IMR-90 (cell line): ENCODE measurements at regions not wholly inside any gene's neighbourhood (a gene's known extent, or its start where the extent isn't known, plus 50 kb on each side); places are given as distances from the start of the nearest gene placed in this dataset.
A peak's percentile ranks its signal among the peaks of the same experiment; 100 is the strongest.

ENCODE experiments used
- ATAC-seq: fragments of 200-7000 bp; cut with Tn5 transposase; 2 replicates; pipeline ENCODE4 v1.9.1; 2020; ENCODE audit warnings: low read depth, mild to moderate bottlenecking, moderate library complexity
- BruUV-seq: library from RNA; stranded (reverse); fragments of 400-500 nt; replicated peaks from 2 replicates; lab custom pipeline; 2021; lab: Mats Ljungman, UMichigan
- CTCF ChIA-PET: fragments of 300-600 bp; formaldehyde crosslinking; extraction: SDS; loops from one replicate; lab custom pipeline; 2021; ENCODE audit warnings: antibody characterized with exemption; lab: Yijun Ruan, JAX
- POLR2A ChIA-PET: fragments of 300-600 bp; sonication (Branson Sonifier 250); formaldehyde crosslinking; loops from one replicate; lab custom pipeline; 2022; ENCODE audit warnings: antibody characterized with exemption; ENCODE audit not compliant: unreplicated experiment; lab: Charles Lee
- DNase-seq: peaks from one replicate; pipeline ENCODE4 v3.0.0; 2013
- H2AFZ ChIP-seq: replicated peaks from 2 replicates; pipeline ENCODE3; 2013; ENCODE audit warnings: low read length, mild to moderate bottlenecking; ENCODE audit not compliant: poor library complexity
- H2AK5ac ChIP-seq: 2 replicates; pipeline ENCODE4 v1.6.1; 2013; ENCODE audit warnings: low read depth, low read length, inconsistent platforms
- H2AK9ac ChIP-seq: replicated peaks from 2 replicates; pipeline ENCODE3; 2013; ENCODE audit warnings: mild to moderate bottlenecking, low read depth, low read length, moderate library complexity; ENCODE audit not compliant: poor library complexity
- H2BK120ac ChIP-seq: 2 replicates; pipeline ENCODE4 v1.6.1; 2013; ENCODE audit warnings: low read depth, low read length, inconsistent platforms
- H2BK15ac ChIP-seq: 3 replicates; pipeline ENCODE4 v1.6.1; 2013; ENCODE audit warnings: low read depth, low read length, inconsistent platforms
- H2BK20ac ChIP-seq: 2 replicates; pipeline ENCODE4 v1.6.1; 2013; ENCODE audit warnings: low read depth, mild to moderate bottlenecking, inconsistent platforms, low read length, moderate library complexity
- H2BK5ac ChIP-seq: 2 replicates; pipeline ENCODE4 v1.6.1; 2013; ENCODE audit warnings: mild to moderate bottlenecking, low read depth, low read length, inconsistent platforms; ENCODE audit not compliant: poor library complexity, severe bottlenecking
- H3K14ac ChIP-seq: replicated peaks from 2 replicates; pipeline ENCODE4 v1.6.1; 2013; ENCODE audit warnings: low read depth, low read length, inconsistent platforms
- H3K18ac ChIP-seq: 2 replicates; pipeline ENCODE4 v1.6.1; 2013; ENCODE audit warnings: low read depth, low read length, control low read depth
- H3K23ac ChIP-seq: 2 replicates; pipeline ENCODE4 v1.6.1; 2013; ENCODE audit warnings: low read depth, low read length, inconsistent platforms
- H3K27ac ChIP-seq: 2 replicates; pipeline ENCODE4 v1.5.1; 2013; ENCODE audit warnings: mild to moderate bottlenecking, control low read depth, low read length; ENCODE audit not compliant: insufficient read depth
- H3K27me3 ChIP-seq: 2 replicates; pipeline ENCODE4 v1.6.1; 2013; ENCODE audit warnings: low read length; ENCODE audit not compliant: control insufficient read depth, insufficient read depth
- H3K36me3 ChIP-seq: 2 replicates; pipeline ENCODE4 v1.6.1; 2013; ENCODE audit warnings: low read length, mixed read lengths; ENCODE audit not compliant: control insufficient read depth, insufficient read depth
- H3K4ac ChIP-seq: 2 replicates; pipeline ENCODE4 v1.6.1; 2013; ENCODE audit warnings: low read depth, low read length, inconsistent platforms
- H3K4me1 ChIP-seq: 2 replicates; pipeline ENCODE4 v1.6.1; 2013; ENCODE audit warnings: low read length, mixed read lengths; ENCODE audit not compliant: control insufficient read depth, insufficient read depth
- H3K4me2 ChIP-seq: 2 replicates; pipeline ENCODE4 v1.6.1; 2013; ENCODE audit warnings: low read depth, mild to moderate bottlenecking, control low read depth, low read length, moderate library complexity
- H3K4me3 ChIP-seq: 2 replicates; pipeline ENCODE4 v1.5.1; 2013; ENCODE audit warnings: low read depth, mild to moderate bottlenecking, control low read depth, low read length, moderate library complexity; ENCODE audit not compliant: insufficient read depth
- H3K56ac ChIP-seq: 2 replicates; pipeline ENCODE4 v1.6.1; 2013; ENCODE audit warnings: low read length, inconsistent platforms; ENCODE audit not compliant: insufficient read depth; ENCODE audit errors: extremely low read depth
- H3K79me1 ChIP-seq, 2 experiments: 2 replicates each; pipeline ENCODE4 v1.6.1; 2013; ENCODE audit warnings: low read length in 2 of 2, inconsistent platforms in 1 of 2, low read depth in 1 of 2
- H3K9ac ChIP-seq: 2 replicates; pipeline ENCODE4 v1.6.1; 2013; ENCODE audit warnings: low read depth, low read length, control low read depth
- H3K9me1 ChIP-seq: 2 replicates; pipeline ENCODE4 v1.6.1; 2013; ENCODE audit warnings: low read length, inconsistent platforms; ENCODE audit not compliant: insufficient read depth
- H3K9me3 ChIP-seq: 2 replicates; pipeline ENCODE4 v1.6.1; 2013; ENCODE audit warnings: low read length; ENCODE audit not compliant: control insufficient read depth, insufficient read depth
- H4K20me1 ChIP-seq: 2 replicates; pipeline ENCODE4 v1.6.1; 2013; ENCODE audit warnings: low read length, inconsistent platforms; ENCODE audit not compliant: insufficient read depth
- H4K5ac ChIP-seq: 2 replicates; pipeline ENCODE4 v1.6.1; 2013; ENCODE audit warnings: mild to moderate bottlenecking, low read depth, low read length, control low read depth
- H4K8ac ChIP-seq, 2 experiments: 2 replicates each; pipeline ENCODE4 v1.6.1; 2013; ENCODE audit warnings: low read depth in 2 of 2, low read length in 2 of 2, control low read depth in 1 of 2, inconsistent platforms in 1 of 2
- H4K91ac ChIP-seq: 2 replicates; pipeline ENCODE4 v1.6.1; 2013; ENCODE audit warnings: low read depth, low read length, inconsistent platforms; ENCODE audit not compliant: insufficient read depth
- CEBPB ChIP-seq: IDR thresholded peaks from 2 replicates; pipeline ENCODE4 v1.6.1; 2012; ENCODE audit warnings: low read depth, low read length, improper control_type of control experiment
- FOS ChIP-seq: fragments of 150-350 bp; IDR thresholded peaks from 2 replicates; pipeline ENCODE4 v1.6.1; 2016; ENCODE audit warnings: low read depth, low read length
- WGBS, 2 experiments: methylation state at CpG; one replicate each; pipeline versions ENCODE4 v1.1.5 to v1.1.7; 2013; ENCODE audit warnings: missing lambda C conversion rate in 2 of 2; ENCODE audit not compliant: insufficient read length in 1 of 2; ENCODE audit errors: extremely low coverage in 2 of 2; 5-methylcytosine and 5-hydroxymethylcytosine counted together
- dilution Hi-C: fragments of 300-500 bp; cut with HindIII; formaldehyde crosslinking; loops from one replicate; pipeline ENCODE4 v1.14.3; 2018; ENCODE audit warnings: low sequenced_read_pairs; ENCODE audit not compliant: unreplicated experiment
- in situ Hi-C: fragments of 300-500 bp; cut with MboI; formaldehyde crosslinking; loops from 3 replicates; pipeline ENCODE4 v1.14.3; 2019; ENCODE audit warnings: low sequenced_read_pairs, inconsistent platforms, mixed read lengths
- intact Hi-C: fragments of 100-400 bp; cut with micrococcal nuclease; formaldehyde crosslinking; loops from 2 replicates; pipeline ENCODE4 v1.10.0; 2022

DNA sequence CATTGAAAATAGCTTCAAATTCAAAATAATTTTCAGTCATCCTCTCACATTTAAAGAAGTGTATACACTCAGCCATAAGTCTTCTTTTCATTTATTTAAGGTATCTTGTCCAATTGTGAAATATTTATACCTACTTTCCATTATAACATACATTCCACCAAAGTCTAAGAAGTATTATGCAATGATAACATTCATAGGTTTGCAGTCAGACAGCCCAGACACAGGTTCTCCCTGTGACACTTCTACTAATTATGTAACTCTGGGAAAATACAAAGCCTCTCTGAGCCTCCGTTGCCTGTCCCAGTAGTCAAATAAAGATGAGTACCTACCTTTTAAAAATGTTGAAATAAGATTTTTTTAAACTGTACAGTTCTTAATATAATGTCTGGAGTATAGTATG lies 320.9 kb upstream of the RPS23 start:
- ChIA-PET CTCF (no interaction called here), POLR2A (no interaction called here)
- Histone ChIP-seq H3K27me3 (peaks cover 7% of the 10 kb centered on the region), H3K18ac (no peak overlapping the region), H3K36me3 (no peaks in the 10 kb centered on the region), H2BK20ac (no peak overlapping the region), H2BK5ac (no peak overlapping the region), H3K56ac (no peak overlapping the region), H3K9me3 (no peaks in the 10 kb centered on the region), H3K4me2 (no peak overlapping the region), H4K20me1 (no peaks in the 10 kb centered on the region), H2BK15ac (no peak overlapping the region), H4K8ac (no peak overlapping the region), H3K79me1 (no peaks in the 10 kb centered on the region), H3K27ac (no peak overlapping the region), H4K5ac (no peak overlapping the region), H2AFZ (no peak overlapping the region), H2BK120ac (no peak overlapping the region), H3K4me1 (no peaks in the 10 kb centered on the region), H3K23ac (no peak overlapping the region), H3K9me1 (no peaks in the 10 kb centered on the region), H4K91ac (no peak overlapping the region), H3K9ac (no peak overlapping the region), H2AK5ac (no peak overlapping the region), H3K4ac (no peak overlapping the region), H3K14ac (no peak overlapping the region), H3K4me3 (no peak overlapping the region), H2AK9ac (no peak overlapping the region)
- ATAC-seq (no peak), DNase-seq (no peak)
- no peak for TF ChIP-seq FOS
- peak; percentile 31; the same call in 1 of the 2 replicates for TF ChIP-seq CEBPB
- in situ Hi-C loops = no loop called here
- no TSS peak for BruUV-seq
- dilution Hi-C loops = no loop called here
- no CpG with 5 or more reads among the region's 1 CpG for WGBS, 2 experiments
- intact Hi-C loops = no loop called here
